ENCODE measurements at regions not wholly inside any gene's neighbourhood (a gene's known extent, or its start where the extent isn't known, plus 50 kb on each side); places are given as distances from the start of the nearest gene placed in this dataset.

DNA sequence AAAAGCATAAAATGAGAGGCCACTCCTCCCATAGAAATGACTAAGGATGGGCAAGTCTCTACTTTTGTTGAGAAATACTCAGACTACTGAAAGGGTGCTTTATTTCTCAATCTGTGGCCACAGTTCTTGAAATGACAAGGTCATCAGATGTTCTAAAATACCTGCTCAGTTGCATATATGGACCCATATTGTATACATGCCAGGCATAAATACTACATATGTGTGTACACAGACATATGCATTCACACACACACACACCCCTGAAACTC lies 691.5 kb upstream of the SORCS1 start:
- no peak for TF ChIP-seq EZH2 (IDR thresholded peaks at IDR 0.05)
- no peak for TF ChIP-seq POLR2AphosphoS5 (IDR thresholded peaks at IDR 0.05; ENCODE audit: borderline replicate concordance, low read depth, low read length)
- no peak for TF ChIP-seq FOXP2 (optimal IDR thresholded peaks at IDR 0.05; ENCODE audit: control extremely low read depth, extremely low read length, insufficient read depth)

Data from SK-N-MC (cell line).